HCT116 (cell line): ENCODE measurements at regions not wholly inside any gene's neighbourhood (a gene's known extent, or its start where the extent isn't known, plus 50 kb on each side); places are given as distances from the start of the nearest gene placed in this dataset.

Source experiments
- ATAC-seq: fragments of 200-7000 bp; cut with Tn5 transposase; 2 replicates; pipeline ENCODE4 v1.9.1; 2020; ENCODE audit warnings: mild to moderate bottlenecking, moderate library complexity
- BruUV-seq: library from RNA; stranded (reverse); fragments of 400-500 nt; replicated peaks from 2 replicates; lab custom pipeline; 2021; lab: Mats Ljungman, UMichigan
- CTCF ChIA-PET: fragments of 300-600 bp; sonication (Branson Sonifier 250); formaldehyde crosslinking; loops from one replicate; lab custom pipeline; 2021; ENCODE audit warnings: antibody characterized with exemption; lab: Charles Lee
- POLR2A ChIA-PET: fragments of 300-600, 350-600 bp; sonication (Branson Sonifier 250); formaldehyde crosslinking; loops from one replicate; lab custom pipeline; 2021; ENCODE audit warnings: antibody characterized with exemption; lab: Charles Lee
- RAD21 ChIA-PET, 2 experiments: fragments of 300-600 bp; sonication (Branson Sonifier 250); formaldehyde crosslinking; loops; one replicate each; lab custom pipeline; 2023; ENCODE audit warnings: low total read pairs in 2 of 2; ENCODE audit not compliant: uncharacterized antibody in 2 of 2, unreplicated experiment in 2 of 2, low non-redundant PET in 1 of 2; lab: Charles Lee
- DNase-seq: peaks from one replicate; pipeline ENCODE4 v3.0.0-alpha.2; 2010; ENCODE audit warnings: low read depth, low spot score
- H2AFZ ChIP-seq: fragments of 200-600 bp; shearing (Covaris generic), sonication (generic); 2 replicates; pipeline ENCODE4 v1.6.1; 2017; ENCODE audit warnings: low read depth, mixed run types, mixed read lengths, antibody characterized with exemption, low read length; ENCODE audit not compliant: poor library complexity, severe bottlenecking
- H3K27ac ChIP-seq: 2 replicates; pipeline ENCODE4 v1.5.1; 2012; ENCODE audit warnings: low read depth, low read length
- H3K27me3 ChIP-seq: fragments of 200-600 bp; sonication (generic); 2 replicates; pipeline ENCODE4 v1.6.1; 2016; ENCODE audit warnings: mixed run types, low read length, mixed read lengths; ENCODE audit not compliant: insufficient read depth
- H3K36me3 ChIP-seq, 2 experiments: fragments of 200-500 bp in 1 of 2; fragments of 200-600 bp in 1 of 2; sonication (Bioruptor generic) in 1 of 2; sonication (generic) in 1 of 2; 2 replicates each; pipeline versions ENCODE4 v1.5.1 to v1.6.1; 2014 to 2016; ENCODE audit warnings: low read length in 2 of 2, inconsistent platforms in 1 of 2, mixed read lengths in 1 of 2, mixed run types in 1 of 2; ENCODE audit not compliant: insufficient read depth in 2 of 2, control insufficient read depth in 1 of 2
- H3K4me1 ChIP-seq, 2 experiments: fragments of 200-600 bp in 1 of 2; sonication (generic) in 1 of 2; 2 replicates each; pipeline versions ENCODE4 v1.5.1 to v1.6.1; 2012 to 2017; ENCODE audit warnings: low read length in 2 of 2, inconsistent platforms in 1 of 2, mild to moderate bottlenecking in 1 of 2, mixed read lengths in 1 of 2, mixed run types in 1 of 2, moderate library complexity in 1 of 2; ENCODE audit not compliant: insufficient read depth in 2 of 2, control insufficient read depth in 1 of 2
- H3K4me2 ChIP-seq: fragments of 200-600 bp; sonication (generic); 2 replicates; pipeline ENCODE4 v1.6.1; 2017; ENCODE audit warnings: mixed run types, low read length, mixed read lengths
- H3K4me3 ChIP-seq, 2 experiments: fragments of 200-600 bp in 1 of 2; sonication (generic) in 1 of 2; replicated peaks in 1 of 2; 2 replicates each; pipeline ENCODE4 v1.5.1; 2011 to 2016; ENCODE audit warnings: low read length in 2 of 2, control low read depth in 1 of 2, low read depth in 1 of 2, mild to moderate bottlenecking in 1 of 2, mixed read lengths in 1 of 2, mixed run types in 1 of 2
- H3K79me2 ChIP-seq: fragments of 200-600 bp; sonication (generic); 2 replicates; pipeline ENCODE4 v1.6.1; 2017; ENCODE audit warnings: mild to moderate bottlenecking, mixed run types, low read length, moderate library complexity, mixed read lengths; ENCODE audit not compliant: insufficient read depth
- H3K9ac ChIP-seq: fragments of 200-600 bp; sonication (generic); 2 replicates; pipeline ENCODE4 v1.6.1; 2016; ENCODE audit warnings: low read length, mixed read lengths
- H3K9me2 ChIP-seq: fragments of 200-600 bp; sonication (generic), shearing (Covaris generic); 2 replicates; pipeline ENCODE4 v1.6.1; 2017; ENCODE audit warnings: mixed run types, mild to moderate bottlenecking, moderate library complexity; ENCODE audit not compliant: insufficient read depth
- H3K9me3 ChIP-seq, 2 experiments: fragments of 200-500 bp in 1 of 2; fragments of 200-600 bp in 1 of 2; sonication (Bioruptor generic) in 1 of 2; sonication (generic) in 1 of 2; 2 replicates each; pipeline ENCODE4 v1.6.1; 2014 to 2017; ENCODE audit warnings: low read length in 2 of 2, mixed read lengths in 2 of 2, inconsistent platforms in 1 of 2, low read depth in 1 of 2, mild to moderate bottlenecking in 1 of 2, mixed run types in 1 of 2, moderate library complexity in 1 of 2; ENCODE audit not compliant: control insufficient read depth in 1 of 2, insufficient read depth in 1 of 2
- H4K20me1 ChIP-seq: fragments of 200-600 bp; sonication (generic), shearing (Covaris generic); 2 replicates; pipeline ENCODE4 v1.6.1; 2017; ENCODE audit warnings: mixed run types, mild to moderate bottlenecking, moderate library complexity; ENCODE audit not compliant: insufficient read depth
- CBX3 ChIP-seq: IDR thresholded peaks from 2 replicates; pipeline ENCODE4 v1.6.1; 2012; ENCODE audit warnings: low read depth
- CEBPB ChIP-seq: IDR thresholded peaks from 2 replicates; pipeline ENCODE4 v1.6.1; 2012; ENCODE audit warnings: low read depth
- EGR1 ChIP-seq: IDR thresholded peaks from 2 replicates; pipeline ENCODE4 v1.6.1; 2012; ENCODE audit warnings: low read depth
- ELF1 ChIP-seq: IDR thresholded peaks from 2 replicates; pipeline ENCODE4 v1.6.1; 2012; ENCODE audit warnings: low read depth, borderline replicate concordance
- EZH2 ChIP-seq: fragments of 200-600 bp; sonication (generic); IDR thresholded peaks from 2 replicates; pipeline ENCODE4 v1.6.1; 2017; ENCODE audit warnings: antibody characterized with exemption, mixed run types
- EZH2phosphoT487 ChIP-seq: fragments of 200-600 bp; IDR thresholded peaks from 2 replicates; pipeline ENCODE4 v1.6.1; 2018; ENCODE audit warnings: antibody characterized with exemption, borderline replicate concordance
- FOSL1 ChIP-seq: IDR thresholded peaks from 2 replicates; pipeline ENCODE4 v1.6.1; 2012; ENCODE audit warnings: low read depth
- JUND ChIP-seq: IDR thresholded peaks from 2 replicates; pipeline ENCODE4 v1.6.1; 2012
- MAX ChIP-seq: IDR thresholded peaks from 2 replicates; pipeline ENCODE4 v1.6.1; 2012
- POLR2A ChIP-seq: IDR thresholded peaks from 2 replicates; pipeline ENCODE4 v1.7.0; 2011; ENCODE audit warnings: borderline replicate concordance; ENCODE audit not compliant: insufficient read depth, insufficient read length; ENCODE audit errors: extremely low read depth
- POLR2AphosphoS5 ChIP-seq: IDR thresholded peaks from 2 replicates; pipeline ENCODE4 v1.6.1; 2011; ENCODE audit warnings: mild to moderate bottlenecking, low read depth, low read length, moderate library complexity
- RAD21 ChIP-seq: IDR thresholded peaks from 2 replicates; pipeline ENCODE4 v1.6.1; 2012; ENCODE audit warnings: low read depth, mild to moderate bottlenecking
- SRF ChIP-seq: IDR thresholded peaks from 2 replicates; pipeline ENCODE4 v1.6.1; 2012; ENCODE audit warnings: low read depth
- TCF7L2 ChIP-seq: IDR thresholded peaks from 2 replicates; pipeline ENCODE4 v1.7.0; 2011; ENCODE audit warnings: borderline replicate concordance, inconsistent platforms; ENCODE audit not compliant: insufficient read depth, insufficient read length; ENCODE audit errors: extremely low read depth
- YY1 ChIP-seq: IDR thresholded peaks from 2 replicates; pipeline ENCODE4 v1.6.1; 2011; ENCODE audit warnings: low read length, low read depth, moderate library complexity, mild to moderate bottlenecking; ENCODE audit not compliant: insufficient replicate concordance; ENCODE audit errors: extremely low read depth
- ZNF274 ChIP-seq: fragments of 200-500 bp; sonication (Bioruptor generic); IDR thresholded peaks from 2 replicates; pipeline ENCODE4 v1.6.1; 2014; ENCODE audit warnings: mild to moderate bottlenecking, low read depth, low read length, inconsistent platforms
- intact Hi-C: fragments of 100-400 bp; cut with micrococcal nuclease; formaldehyde crosslinking; loops from 2 replicates; pipeline ENCODE4 v1.10.0; 2022
- TF ChIP-seq, protein P1 (sequence below): IDR thresholded peaks from 2 replicates; pipeline ENCODE4 v1.6.1; 2012; ENCODE audit warnings: low read depth
- TF ChIP-seq, protein P2 (sequence below): IDR thresholded peaks from 2 replicates; pipeline ENCODE4 v1.6.1; 2012

DNA sequence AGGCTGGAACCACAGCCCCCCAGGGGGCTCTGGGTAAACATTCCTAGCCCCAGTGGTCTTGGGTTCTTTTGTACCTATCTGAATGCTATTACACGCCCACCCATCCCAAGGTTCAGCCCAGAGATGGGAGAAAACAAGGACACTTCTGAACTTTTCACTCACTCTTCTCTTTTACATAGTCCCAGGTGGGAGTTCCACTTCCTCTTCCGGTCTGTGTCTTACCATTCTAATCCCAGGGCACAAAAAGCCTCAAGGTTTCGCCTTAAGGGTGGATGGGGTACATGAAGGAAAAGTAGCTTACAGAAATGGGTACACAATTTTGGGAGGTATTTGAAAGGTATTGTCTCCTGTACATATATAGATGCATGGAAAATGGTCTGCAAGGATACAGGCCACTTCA lies 79.0 kb downstream of the TMEM30B start:
- H3K27me3 ChIP-seq: no peaks in the 10 kb centered on the region
- no peaks in the 10 kb centered on the region for H4K20me1 ChIP-seq
- H3K9me2 ChIP-seq: no peaks in the 10 kb centered on the region
- intact Hi-C loops: no loop called here
- H3K4me1 ChIP-seq: no peaks in the 10 kb centered on the region
- no peak for TF ChIP-seq RAD21
- TF ChIP-seq YY1: no peak
- no peak for DNase-seq
- no peaks in the 10 kb centered on the region for H3K9me3 ChIP-seq
- RAD21 ChIA-PET: no interaction called here
- no peak overlapping the region for H3K4me2 ChIP-seq
- CTCF ChIA-PET: no interaction called here
- no peaks in the 10 kb centered on the region for H3K79me2 ChIP-seq
- H3K9ac ChIP-seq: no peak overlapping the region
- H3K36me3 ChIP-seq: no peaks in the 10 kb centered on the region
- no peak overlapping the region for H3K27ac ChIP-seq
- no peak overlapping the region for H3K4me3 ChIP-seq
- no TSS peak for BruUV-seq
- POLR2A ChIA-PET: no interaction called here
- ATAC-seq: no peak
- H2AFZ ChIP-seq: no peak overlapping the region

DNA sequence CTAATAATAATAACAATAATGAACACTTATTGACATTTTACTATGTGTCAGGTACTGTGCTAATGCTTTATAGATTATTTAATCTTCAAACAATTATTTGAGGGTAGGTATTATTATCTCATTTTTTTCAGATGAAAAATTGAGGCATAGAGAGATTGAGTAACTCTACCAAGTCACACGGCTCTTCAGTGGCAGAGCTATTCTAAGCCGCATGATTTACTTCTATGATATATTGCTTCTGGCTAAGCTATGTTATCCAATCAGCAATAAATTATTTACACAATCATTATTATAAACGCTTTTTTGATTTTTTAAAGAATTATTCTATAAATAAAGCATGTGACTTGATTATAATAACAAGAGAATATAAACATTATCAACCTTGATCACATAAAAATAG lies 80.0 kb downstream of the TMEM30B start:
- no peaks in the 10 kb centered on the region for H3K36me3 ChIP-seq
- no peak overlapping the region for H3K27ac ChIP-seq
- no peak overlapping the region for H3K4me2 ChIP-seq
- H3K9ac ChIP-seq: no peak overlapping the region
- no peaks in the 10 kb centered on the region for H3K27me3 ChIP-seq
- no peak overlapping the region for H3K4me3 ChIP-seq
- no peak for ATAC-seq
- no peak for DNase-seq
- ChIA-PET CTCF (no interaction called here), POLR2A (no interaction called here), RAD21 (no interaction called here)
- H3K79me2 ChIP-seq: no peaks in the 10 kb centered on the region
- H3K4me1 ChIP-seq: no peaks in the 10 kb centered on the region
- intact Hi-C loops: no loop called here
- H2AFZ ChIP-seq: no peak overlapping the region
- H4K20me1 ChIP-seq: no peaks in the 10 kb centered on the region
- no TSS peak for BruUV-seq
- no peaks in the 10 kb centered on the region for H3K9me3 ChIP-seq
- no peaks in the 10 kb centered on the region for H3K9me2 ChIP-seq
- TF ChIP-seq MAX: no peak
- TF ChIP-seq EZH2: no peak
- no peak for TF ChIP-seq JUND
- TF ChIP-seq ELF1: no peak
- no peak for TF ChIP-seq POLR2AphosphoS5
- no peak for TF ChIP-seq EZH2phosphoT487
- TF ChIP-seq, protein P1, sequence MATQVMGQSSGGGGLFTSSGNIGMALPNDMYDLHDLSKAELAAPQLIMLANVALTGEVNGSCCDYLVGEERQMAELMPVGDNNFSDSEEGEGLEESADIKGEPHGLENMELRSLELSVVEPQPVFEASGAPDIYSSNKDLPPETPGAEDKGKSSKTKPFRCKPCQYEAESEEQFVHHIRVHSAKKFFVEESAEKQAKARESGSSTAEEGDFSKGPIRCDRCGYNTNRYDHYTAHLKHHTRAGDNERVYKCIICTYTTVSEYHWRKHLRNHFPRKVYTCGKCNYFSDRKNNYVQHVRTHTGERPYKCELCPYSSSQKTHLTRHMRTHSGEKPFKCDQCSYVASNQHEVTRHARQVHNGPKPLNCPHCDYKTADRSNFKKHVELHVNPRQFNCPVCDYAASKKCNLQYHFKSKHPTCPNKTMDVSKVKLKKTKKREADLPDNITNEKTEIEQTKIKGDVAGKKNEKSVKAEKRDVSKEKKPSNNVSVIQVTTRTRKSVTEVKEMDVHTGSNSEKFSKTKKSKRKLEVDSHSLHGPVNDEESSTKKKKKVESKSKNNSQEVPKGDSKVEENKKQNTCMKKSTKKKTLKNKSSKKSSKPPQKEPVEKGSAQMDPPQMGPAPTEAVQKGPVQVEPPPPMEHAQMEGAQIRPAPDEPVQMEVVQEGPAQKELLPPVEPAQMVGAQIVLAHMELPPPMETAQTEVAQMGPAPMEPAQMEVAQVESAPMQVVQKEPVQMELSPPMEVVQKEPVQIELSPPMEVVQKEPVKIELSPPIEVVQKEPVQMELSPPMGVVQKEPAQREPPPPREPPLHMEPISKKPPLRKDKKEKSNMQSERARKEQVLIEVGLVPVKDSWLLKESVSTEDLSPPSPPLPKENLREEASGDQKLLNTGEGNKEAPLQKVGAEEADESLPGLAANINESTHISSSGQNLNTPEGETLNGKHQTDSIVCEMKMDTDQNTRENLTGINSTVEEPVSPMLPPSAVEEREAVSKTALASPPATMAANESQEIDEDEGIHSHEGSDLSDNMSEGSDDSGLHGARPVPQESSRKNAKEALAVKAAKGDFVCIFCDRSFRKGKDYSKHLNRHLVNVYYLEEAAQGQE: no peak
- no peak for TF ChIP-seq CBX3
- no peak for TF ChIP-seq ZNF274
- no peak for TF ChIP-seq FOSL1
- TF ChIP-seq CEBPB: no peak
- TF ChIP-seq SRF: no peak
- TF ChIP-seq YY1: no peak
- no peak for TF ChIP-seq EGR1
- TF ChIP-seq POLR2A: no peak
- no peak for TF ChIP-seq TCF7L2
- TF ChIP-seq, protein P2, sequence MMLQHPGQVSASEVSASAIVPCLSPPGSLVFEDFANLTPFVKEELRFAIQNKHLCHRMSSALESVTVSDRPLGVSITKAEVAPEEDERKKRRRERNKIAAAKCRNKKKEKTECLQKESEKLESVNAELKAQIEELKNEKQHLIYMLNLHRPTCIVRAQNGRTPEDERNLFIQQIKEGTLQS: no peak
